Activated T-cell treated with anti-CD3 and anti-CD28 coated beads, Interleukin-2, amount 50 U/mL, for 24 hours (primary cell): ENCODE measurements at regions not wholly inside any gene's neighbourhood (a gene's known extent, or its start where the extent isn't known, plus 50 kb on each side); places are given as distances from the start of the nearest gene placed in this dataset.

Source experiments
- DNase-seq: peaks from one replicate; pipeline ENCODE4 v3.0.0-alpha.2; 2020
- H3K27ac Mint-ChIP-seq: 2 replicates; pipeline ENCODE4 v1.8.0; 2020; ENCODE audit warnings: mild to moderate bottlenecking, mixed read lengths
- H3K27me3 Mint-ChIP-seq: 2 replicates; pipeline ENCODE4 v1.8.0; 2020; ENCODE audit warnings: mixed read lengths
- H3K36me3 Mint-ChIP-seq: 2 replicates; pipeline ENCODE4 v1.8.0; 2020; ENCODE audit warnings: low read depth, mixed read lengths
- H3K4me1 Mint-ChIP-seq: 2 replicates; pipeline ENCODE4 v1.8.0; 2020; ENCODE audit warnings: low read depth, mixed read lengths
- H3K4me3 Mint-ChIP-seq: 2 replicates; pipeline ENCODE4 v1.8.0; 2020; ENCODE audit warnings: mild to moderate bottlenecking, moderate library complexity, mixed read lengths
- H3K9me3 Mint-ChIP-seq: 2 replicates; pipeline ENCODE4 v1.8.0; 2020; ENCODE audit warnings: mixed read lengths

DNA sequence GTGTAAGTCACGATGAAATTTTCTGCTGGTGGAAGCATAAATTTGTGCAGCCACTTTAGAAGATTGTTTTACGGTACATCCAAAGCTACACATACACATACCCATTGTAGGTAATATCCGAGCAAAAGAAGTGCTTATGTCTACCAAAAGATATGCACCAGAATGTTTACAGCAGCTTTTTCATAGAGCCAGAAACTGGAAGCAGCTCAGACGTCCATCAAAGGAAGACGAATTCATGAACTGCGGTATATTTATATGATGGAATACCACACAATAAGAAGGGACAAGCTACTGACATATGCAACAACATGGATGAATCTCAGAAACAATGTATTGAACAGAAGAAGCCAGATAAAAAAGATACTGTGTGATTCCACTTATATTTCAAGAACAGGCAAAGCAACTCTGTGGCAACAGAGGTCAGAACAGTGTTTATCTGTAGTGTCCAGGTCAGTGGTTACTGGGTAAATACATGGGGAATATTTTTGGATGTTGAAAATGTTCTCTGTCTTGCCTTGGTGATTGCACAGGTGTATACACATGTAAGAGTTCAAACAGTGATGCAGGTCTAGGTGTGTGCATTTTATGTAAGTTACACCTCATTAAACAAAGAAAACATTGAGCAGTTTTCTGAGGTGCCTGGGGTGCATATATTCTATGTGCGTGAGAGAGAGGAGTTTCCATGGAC is 51.9 kb upstream of the EXOC2 start:
- Mint-ChIP-seq H3K27me3 (no peaks in the 10 kb centered on the region), H3K9me3 (no peaks in the 10 kb centered on the region), H3K27ac (no peak overlapping the region), H3K4me3 (no peak overlapping the region), H3K4me1 (peaks cover 8% of the 10 kb centered on the region), H3K36me3 (no peaks in the 10 kb centered on the region)
- DNase-seq = no peak

DNA sequence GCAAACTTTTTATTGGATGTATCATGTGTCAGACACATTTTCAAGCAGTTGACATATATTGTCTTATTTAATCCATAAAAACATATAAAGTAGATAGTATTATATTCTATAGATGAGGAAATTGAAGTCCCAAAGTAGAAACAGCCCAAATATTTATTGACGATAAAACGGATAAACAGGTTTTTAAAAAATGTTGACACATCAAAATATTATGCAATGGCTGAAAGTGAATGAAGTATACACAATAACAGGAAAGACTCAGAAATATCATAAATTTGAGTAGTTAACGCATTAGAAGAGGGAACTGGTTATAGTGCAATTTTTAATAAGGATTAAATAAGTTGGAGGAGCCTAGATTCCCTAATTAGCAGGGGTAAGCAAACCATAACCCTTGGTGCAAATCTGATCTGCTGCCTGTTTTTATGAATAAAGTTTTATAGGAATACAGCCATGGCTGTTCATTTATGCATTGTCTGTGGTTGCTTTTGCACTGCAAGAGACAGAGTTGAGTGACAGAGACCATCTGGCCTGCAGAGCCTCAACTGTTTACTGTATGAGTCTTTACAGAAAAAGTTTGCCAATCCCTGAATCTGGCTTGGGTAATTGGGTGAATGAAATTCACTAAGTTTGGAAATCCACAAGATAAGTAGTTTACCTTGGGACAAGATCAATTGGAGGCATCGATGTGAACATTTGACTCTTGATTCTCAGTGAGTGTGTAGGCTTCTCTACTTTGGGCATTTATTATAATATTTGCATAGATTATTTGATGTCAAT is 50.6 kb upstream of the EXOC2 start:
- Mint-ChIP-seq H3K27me3 (peaks cover 2% of the 10 kb centered on the region), H3K4me3 (no peak overlapping the region), H3K27ac (no peak overlapping the region), H3K4me1 (peaks cover 8% of the 10 kb centered on the region), H3K9me3 (no peaks in the 10 kb centered on the region), H3K36me3 (no peaks in the 10 kb centered on the region)
- DNase-seq = no peak
